Superior temporal gyrus (tissue), 1 donor: ENCODE measurements at regions not wholly inside any gene's neighbourhood (a gene's known extent, or its start where the extent isn't known, plus 50 kb on each side); places are given as distances from the start of the nearest gene placed in this dataset.

Experiments used
- DNase-seq: peaks from one replicate; pipeline ENCODE4 v3.0.0-alpha.2; 2016; ENCODE audit errors: extremely low spot score

DNA sequence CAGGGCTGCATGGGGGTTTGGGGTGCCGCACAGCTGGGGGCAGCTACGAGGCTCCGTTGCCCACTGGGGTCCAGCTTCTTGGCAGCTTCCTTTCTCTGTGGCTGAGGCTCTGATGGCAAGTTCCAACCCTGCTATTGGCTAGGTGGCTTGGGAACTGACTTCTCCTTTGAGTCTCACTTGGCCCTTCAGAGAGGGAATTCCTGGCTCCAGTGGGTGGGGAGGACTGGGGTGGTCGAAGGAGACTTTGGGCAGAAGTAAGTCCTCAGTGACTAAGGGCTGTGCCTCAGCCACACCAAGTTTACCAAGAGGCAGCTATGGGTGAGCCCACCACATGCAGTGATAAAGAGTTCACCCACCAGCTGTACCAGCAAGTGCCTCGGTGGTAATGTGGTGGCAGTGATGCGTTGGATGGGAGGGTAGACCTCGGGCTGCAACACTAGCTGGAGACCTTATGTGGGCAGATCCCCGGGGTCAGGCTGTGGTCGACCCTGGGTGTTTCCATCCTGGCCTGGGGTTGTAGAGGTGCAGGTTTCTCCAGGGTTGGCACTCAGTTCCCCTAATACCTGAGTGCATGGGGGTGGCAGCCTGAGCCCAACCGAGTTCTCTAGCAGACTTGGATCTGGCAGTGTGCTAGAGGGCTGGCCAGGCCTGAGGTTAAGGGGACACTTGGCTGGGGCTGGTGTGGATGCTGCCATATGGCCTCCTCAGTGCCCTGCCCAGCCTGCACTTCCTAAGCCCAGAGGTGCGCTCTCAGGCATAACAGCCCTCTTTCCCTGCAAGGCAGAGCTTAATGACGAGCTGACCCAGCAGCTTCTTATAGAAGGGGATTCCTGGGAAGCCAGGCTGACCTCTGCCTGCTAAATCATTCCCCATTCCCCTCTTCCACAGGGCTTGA lies 197.0 kb upstream of the CADM1 start:
- DNase-seq: no peak

DNA sequence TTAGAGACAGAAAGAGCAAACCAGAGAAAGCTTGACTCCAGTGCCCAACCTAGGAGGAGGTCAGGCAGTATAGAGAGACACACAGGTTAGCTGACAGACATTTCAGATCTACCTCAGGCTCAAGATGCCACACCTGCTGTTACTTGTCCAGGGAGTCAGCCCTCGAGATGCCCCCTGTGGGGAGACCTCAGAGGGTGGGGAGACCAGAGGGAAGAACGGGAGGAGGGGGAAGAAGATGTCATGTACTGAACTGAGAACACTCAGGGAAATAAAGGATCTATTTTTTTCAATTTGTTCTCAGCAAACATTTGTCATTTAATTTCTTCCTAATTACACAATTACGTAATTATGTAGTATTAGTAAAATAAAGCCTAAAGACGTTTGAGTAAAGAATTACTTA lies 196.3 kb upstream of the CADM1 start:
- DNase-seq: no peak

DNA sequence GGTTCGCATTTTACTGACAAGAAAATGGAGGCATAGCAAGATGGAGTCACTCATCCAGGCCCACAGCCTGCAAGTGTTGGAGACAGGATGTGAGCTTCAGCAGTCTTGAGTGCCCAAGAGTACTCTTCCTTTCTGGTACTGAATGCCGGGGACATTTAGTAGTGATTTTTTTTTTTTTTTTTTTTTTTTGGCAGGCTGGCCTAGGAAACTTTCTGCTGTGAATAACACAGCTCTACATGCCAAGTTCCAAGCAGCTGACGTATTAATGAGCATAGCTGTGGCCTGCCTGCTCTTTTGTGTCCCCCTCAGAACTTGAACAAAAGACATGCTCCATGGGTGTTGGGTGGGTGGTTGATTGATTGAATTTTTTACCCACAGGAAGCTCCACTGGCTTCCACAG lies 195.5 kb upstream of the CADM1 start:
- peak; percentile 56 for DNase-seq

GRCh38 chr11:115699326-115699725 lies 195.1 kb upstream of the CADM1 start:
- no peak for DNase-seq

DNA sequence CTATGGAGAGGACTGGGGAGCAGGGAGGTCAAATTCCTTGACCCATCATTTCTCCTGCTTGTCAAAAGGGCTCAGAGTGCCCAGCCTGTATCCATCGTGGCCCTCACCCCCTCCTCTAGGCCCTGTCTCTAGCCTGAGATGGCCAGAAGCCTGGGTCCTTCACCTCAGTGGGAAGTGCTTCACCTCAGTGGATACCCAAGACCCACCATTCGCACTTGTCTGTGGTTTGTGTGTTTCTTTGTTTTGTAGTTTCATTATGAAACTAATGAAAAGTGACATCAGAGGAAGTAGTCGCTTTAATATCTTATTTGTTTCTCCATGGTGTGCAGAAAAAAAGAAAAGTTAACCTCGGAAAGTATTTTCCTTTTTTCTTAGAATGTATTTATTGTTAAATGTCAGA lies 194.0 kb upstream of the CADM1 start:
- DNase-seq: no peak

GRCh38 chr11:115696563-115696962 lies 192.3 kb upstream of the CADM1 start:
- DNase-seq: no peak

- no peak for DNase-seq
Observed at GRCh38 chr11:115695677-115696364, 191.6 kb upstream of the CADM1 start.

DNA sequence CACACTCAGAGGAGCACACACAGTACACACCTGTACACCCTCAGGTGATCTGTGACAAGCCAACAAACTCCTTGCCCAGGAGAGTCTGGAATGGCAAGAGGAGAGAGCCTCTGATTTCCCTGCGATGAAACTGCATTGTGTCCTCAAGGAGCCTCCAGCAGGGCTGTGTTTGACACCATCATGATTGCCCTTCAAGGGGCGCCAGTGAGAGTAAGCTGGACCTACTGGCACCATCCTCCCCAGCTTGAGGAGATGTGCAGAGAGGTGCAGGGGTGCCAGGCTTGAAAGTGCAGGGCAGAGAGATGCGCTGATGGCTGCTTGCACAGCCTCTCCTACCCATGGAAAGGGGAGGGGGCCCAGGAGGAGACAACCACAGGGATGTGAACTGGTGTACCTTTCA lies 188.8 kb upstream of the CADM1 start:
- no peak for DNase-seq

DNA sequence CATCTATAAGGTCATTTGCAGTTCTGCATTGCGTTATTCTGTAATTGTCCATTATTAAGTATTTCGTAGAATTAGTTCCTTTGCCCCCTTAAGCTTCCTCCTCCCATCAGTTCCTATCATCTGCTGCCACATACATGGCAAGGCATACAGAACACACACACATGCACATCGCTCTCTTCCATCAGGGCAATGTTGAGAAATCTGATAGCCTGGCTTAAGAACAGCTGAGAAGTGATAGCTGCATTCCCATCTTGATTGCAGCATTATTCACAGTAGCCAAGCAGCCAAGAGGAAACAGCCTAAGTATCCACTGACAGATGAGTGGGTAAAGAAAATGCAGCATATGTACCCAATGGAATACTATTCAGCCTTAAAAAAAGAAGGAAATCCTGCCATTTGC lies 186.8 kb upstream of the CADM1 start:
- DNase-seq: no peak

DNA sequence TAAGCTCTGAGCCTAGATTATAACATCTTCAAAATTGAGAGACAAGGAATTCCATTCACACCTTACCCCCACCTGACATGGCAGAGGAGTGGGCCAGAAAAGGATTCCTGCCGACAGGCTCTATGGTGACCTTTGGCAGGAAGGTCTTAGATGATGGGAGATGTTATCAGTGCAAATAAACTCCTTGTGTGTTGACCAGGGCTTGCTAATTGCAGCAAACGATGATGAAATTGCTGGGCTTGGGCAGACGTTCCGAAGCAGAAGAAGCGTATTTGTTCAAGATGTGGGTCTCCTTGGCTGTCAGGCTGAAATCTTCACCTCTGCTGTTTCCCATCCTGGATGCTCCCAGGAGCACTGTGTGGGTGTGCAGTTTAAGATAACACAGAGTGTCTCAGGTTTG lies 183.7 kb upstream of the CADM1 start:
- no peak for DNase-seq

DNA sequence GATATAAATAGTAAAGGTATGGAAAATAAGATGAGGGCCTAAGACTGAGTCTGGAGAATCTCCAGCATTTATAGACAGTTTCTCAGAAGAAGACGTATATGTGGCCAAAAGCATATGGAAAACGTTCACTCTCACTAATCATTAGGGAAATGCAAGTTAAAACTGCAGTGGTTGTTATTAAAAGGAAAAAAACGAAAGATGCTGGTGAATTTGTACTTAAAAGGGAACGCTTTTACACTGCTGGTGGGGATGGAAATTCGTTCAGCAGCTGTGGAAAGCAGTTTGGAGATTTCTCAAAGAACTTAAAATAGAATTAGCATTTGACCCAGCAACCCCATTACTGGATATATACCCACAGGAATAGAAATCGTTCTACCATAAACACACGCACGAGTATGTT lies 180.5 kb upstream of the CADM1 start:
- DNase-seq: no peak

DNA sequence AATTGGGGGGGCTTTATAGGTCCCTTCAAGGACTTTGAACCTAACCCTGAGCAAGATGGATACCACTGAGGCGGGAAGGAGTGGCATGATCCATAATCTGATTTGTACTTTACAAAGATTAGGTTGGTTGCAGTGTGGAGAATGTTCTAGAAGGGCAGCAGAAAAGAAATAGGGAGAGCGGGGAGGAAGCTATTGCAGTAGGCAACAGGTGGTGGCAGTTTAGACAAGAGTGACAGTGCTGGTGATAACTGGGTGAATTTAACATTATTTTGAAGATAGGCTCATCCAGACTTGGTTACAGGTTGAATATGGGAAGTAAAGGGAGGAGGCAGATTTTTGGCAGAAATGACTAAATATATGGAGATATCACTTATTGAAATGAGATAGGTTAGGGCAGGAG lies 179.9 kb upstream of the CADM1 start:
- no peak for DNase-seq

GRCh38 chr11:115682888-115683287 lies 178.7 kb upstream of the CADM1 start:
- DNase-seq: no peak

DNA sequence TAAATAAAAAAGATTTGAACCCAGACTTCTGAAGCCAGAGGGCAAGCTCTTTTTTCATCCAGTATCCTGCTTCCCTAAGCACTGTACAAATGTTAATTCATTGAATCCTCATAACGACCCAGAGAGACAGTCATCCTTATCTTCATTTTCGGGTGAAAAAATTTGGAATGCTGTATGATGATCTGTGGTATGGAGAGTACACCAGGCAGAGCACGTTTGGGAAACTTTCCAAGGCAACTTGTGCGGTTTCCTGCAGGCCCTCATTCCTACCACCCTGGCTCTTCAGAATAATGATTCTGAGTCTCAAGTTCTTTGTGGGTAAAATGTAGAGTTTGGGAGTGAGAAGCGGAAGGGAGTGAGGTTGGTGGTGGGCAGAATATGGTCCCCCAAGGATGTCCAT lies 177.9 kb upstream of the CADM1 start:
- DNase-seq: no peak

DNA sequence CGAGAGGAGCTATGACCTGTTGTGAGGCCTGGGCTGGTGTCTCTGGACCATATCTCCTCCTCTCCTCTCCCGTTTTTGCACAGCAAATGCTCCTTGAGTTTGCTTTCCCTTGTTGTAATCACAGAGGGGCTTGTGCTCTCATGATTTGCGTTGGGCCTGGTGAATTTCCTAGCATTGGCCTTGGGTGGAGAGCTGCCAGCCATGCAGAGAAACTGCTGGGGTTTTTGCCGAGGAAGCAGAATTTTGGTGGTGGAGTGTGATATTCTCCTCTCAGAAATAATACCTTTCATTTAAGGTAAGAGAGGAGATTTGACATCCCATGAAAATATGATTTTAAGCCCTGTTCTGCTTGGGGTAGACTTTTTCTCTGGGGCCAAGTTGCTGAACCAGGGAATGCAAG lies 175.7 kb upstream of the CADM1 start:
- DNase-seq: no peak

DNA sequence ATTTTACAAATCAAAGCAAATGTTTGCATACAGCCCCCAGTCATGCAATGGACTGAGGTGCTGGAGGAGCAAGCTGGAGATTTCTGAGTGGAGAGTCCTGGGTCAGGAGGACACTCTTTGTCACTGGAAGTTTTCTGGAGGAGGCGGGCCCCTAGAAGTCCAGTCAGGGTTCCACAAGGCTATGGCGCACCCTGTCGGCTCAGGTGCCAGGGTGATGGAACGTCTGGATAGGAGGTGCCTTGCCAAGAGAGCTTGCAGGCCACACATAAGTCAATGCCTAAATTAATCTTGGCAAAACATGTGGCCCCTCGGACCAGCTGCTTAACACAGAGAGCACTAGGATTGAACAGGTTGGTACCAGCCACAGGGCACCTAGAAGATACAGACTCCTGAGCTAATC lies 174.7 kb upstream of the CADM1 start:
- no peak for DNase-seq

DNA sequence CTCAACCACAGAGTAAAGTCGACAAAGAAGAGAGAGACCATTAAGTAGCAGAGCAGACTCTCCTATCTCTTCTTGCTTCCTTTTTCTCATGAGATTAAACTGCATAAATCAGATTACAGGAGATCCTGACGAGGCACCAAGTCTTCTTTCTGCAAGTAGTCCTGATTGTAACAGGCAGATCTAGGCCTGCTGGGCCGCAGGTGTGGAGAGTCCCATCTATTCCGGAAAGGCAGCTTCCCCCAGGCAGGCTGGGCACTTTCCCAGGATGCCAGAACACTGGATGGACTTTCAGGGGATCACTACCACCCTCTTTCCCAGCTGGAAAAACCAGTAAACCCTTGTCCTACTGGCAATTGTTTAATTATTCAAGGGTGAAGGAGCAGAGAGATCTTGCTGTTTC lies 173.0 kb upstream of the CADM1 start:
- no peak for DNase-seq

DNA sequence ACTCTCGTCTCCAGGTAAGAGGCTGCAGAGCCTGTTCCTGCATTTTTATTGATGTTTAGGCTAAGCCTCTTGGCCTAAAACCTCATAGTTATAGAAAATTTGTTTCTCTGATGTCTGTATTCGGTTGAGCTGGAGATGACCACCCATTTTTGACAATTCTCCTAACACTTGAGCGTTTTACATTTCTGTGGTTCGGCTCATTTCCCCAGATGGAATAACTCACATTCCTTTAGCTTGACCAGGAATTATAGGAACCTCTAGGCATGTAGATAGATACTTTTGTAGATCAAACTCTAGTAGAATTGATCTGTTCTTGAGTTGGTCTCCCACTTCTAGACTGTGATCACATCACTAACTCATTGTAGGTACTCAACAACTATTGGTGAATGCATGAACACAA lies 172.6 kb upstream of the CADM1 start:
- no peak for DNase-seq

DNA sequence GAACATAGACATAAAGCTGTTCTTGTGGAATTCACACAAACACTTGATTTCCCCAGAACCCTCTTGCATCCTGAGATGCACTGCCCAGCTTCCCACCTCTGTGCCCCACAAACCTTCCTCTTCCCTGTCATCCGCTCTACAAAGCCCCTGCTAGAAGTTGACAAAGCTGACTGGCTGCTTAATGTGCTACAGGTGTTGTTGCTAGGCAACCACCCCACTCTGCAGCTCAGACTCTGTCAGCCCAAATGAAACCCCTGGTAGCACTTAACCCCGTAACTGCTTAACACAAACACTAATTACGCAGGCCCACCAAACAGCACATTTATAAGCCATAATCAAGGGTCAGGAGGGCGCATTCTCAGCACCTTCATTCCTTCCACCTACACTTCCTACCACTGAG lies 172.0 kb upstream of the CADM1 start:
- DNase-seq: no peak

DNA sequence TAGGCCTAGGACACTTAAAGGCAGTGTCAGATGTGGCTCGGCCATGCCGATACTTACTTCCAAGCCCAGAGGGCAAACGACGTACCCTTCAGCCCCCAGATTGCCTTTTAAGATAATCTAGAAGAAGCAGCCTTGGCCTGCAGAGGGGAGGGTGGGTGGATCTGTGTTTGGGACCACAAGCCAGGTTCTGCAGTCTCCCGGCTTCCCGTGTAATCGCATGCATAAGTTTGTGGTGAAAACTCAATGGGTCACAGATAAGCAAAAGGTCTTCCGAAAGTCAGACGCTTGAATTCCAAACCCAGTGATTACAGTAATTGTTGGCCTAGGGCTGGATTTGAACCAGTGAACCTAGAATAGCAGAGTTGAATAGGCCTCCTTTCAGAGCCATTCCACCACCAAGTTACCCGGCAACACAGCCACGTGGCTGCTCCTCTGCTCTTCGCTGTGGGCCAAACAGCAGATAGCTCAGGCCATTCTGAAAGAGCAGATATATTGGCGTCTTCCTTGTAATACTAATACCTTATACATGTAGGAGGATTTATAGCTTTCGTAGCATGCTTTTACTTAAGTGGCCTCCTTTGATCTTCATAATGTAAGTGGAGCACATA lies 170.8 kb upstream of the CADM1 start:
- no peak for DNase-seq

DNA sequence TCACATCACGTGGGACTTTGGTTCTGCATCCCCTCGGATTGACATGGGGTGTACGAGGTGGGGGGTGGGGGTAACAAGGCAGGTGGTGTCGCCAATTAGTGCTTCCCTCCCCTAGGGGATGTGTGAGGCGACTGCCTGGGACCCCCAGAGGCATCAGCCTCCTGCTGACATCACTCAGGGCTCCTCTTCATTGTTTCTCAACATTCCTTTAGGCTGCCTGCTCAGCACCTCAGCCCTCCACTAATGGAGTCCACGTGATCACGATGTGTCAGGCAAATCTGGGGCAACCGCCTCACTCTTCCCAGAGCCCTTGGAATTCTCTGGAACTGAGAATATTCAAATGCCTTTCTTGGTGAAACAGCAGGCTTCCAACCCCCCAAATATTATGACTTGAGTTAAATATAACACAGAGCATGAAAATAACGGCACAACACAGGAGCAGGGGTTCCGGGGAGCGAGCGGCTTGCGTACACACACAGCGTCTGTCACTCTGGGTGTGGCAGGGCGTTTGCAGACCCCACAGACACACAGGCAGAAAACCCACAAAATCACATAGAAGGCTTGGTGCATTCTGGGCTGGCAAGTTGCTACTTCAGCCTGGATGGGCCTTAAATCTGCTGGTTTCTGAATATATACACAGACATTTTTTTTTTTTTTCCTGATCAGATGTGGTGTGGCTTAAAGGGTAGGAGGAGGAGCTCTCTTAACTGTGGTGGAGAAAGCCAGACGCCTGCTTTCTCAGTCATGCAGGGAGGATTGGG lies 170.1 kb upstream of the CADM1 start:
- DNase-seq: no peak

- DNase-seq: no peak
Observed at GRCh38 chr11:115673720-115674119, 169.5 kb upstream of the CADM1 start.
